H9 (cell line): ENCODE measurements at regions not wholly inside any gene's neighbourhood (a gene's known extent, or its start where the extent isn't known, plus 50 kb on each side); places are given as distances from the start of the nearest gene placed in this dataset.

Source experiments
- DNase-seq: peaks from one replicate; pipeline ENCODE4 v3.0.0-alpha.2; 2017
- H2AFZ ChIP-seq: one replicate; pipeline ENCODE4 v1.6.1; 2013; ENCODE audit warnings: mild to moderate bottlenecking, low read length, control low read depth, moderate library complexity
- H2AK5ac ChIP-seq: 2 replicates; pipeline ENCODE4 v1.6.1; 2013; ENCODE audit warnings: low read length, control low read depth, mixed read lengths; ENCODE audit not compliant: insufficient read length
- H2BK120ac ChIP-seq: one replicate; pipeline ENCODE4 v1.6.1; 2013; ENCODE audit warnings: low read depth, mild to moderate bottlenecking, low read length, control low read depth, inconsistent platforms; ENCODE audit not compliant: poor library complexity, severe bottlenecking
- H2BK12ac ChIP-seq: 2 replicates; pipeline ENCODE4 v1.6.1; 2013; ENCODE audit warnings: low read length, control low read depth, mixed read lengths, low read depth; ENCODE audit not compliant: insufficient read length
- H2BK15ac ChIP-seq: 2 replicates; pipeline ENCODE4 v1.6.1; 2013; ENCODE audit warnings: low read depth, low read length, control low read depth
- H2BK20ac ChIP-seq: one replicate; pipeline ENCODE4 v1.6.1; 2013; ENCODE audit warnings: low read depth, mild to moderate bottlenecking, low read length, control low read depth, inconsistent platforms; ENCODE audit not compliant: poor library complexity, severe bottlenecking
- H2BK5ac ChIP-seq: 2 replicates; pipeline ENCODE4 v1.6.1; 2013; ENCODE audit warnings: low read length, control low read depth, mixed read lengths; ENCODE audit not compliant: insufficient read length
- H3K14ac ChIP-seq: 2 replicates; pipeline ENCODE4 v1.6.1; 2013; ENCODE audit warnings: low read length, control low read depth; ENCODE audit not compliant: insufficient read depth
- H3K18ac ChIP-seq: 2 replicates; pipeline ENCODE4 v1.6.1; 2013; ENCODE audit warnings: low read depth, mild to moderate bottlenecking, mixed read lengths, low read length, control low read depth; ENCODE audit not compliant: insufficient read length
- H3K23ac ChIP-seq: 2 replicates; pipeline ENCODE4 v1.6.1; 2013; ENCODE audit warnings: low read length, control low read depth, mixed read lengths, low read depth; ENCODE audit not compliant: insufficient read length
- H3K23me2 ChIP-seq: 2 replicates; pipeline ENCODE4 v1.6.1; 2013; ENCODE audit warnings: low read depth, mild to moderate bottlenecking, mixed read lengths, low read length, control low read depth; ENCODE audit not compliant: insufficient read length, poor library complexity, severe bottlenecking
- H3K27ac ChIP-seq: 2 replicates; pipeline ENCODE4 v1.5.1; 2013; ENCODE audit warnings: low read length, control low read depth, mixed read lengths, low read depth; ENCODE audit not compliant: insufficient read length
- H3K27me3 ChIP-seq: 2 replicates; pipeline ENCODE4 v1.6.1; 2013; ENCODE audit warnings: low read length, control low read depth, inconsistent platforms; ENCODE audit not compliant: insufficient read depth
- H3K4ac ChIP-seq: 2 replicates; pipeline ENCODE4 v1.6.1; 2013; ENCODE audit warnings: low read depth, mild to moderate bottlenecking, control low read depth, inconsistent platforms, low read length, moderate library complexity
- H3K4me1 ChIP-seq: 2 replicates; pipeline ENCODE4 v1.6.1; 2013; ENCODE audit warnings: low read length, control low read depth, inconsistent platforms; ENCODE audit not compliant: insufficient read depth
- H3K4me2 ChIP-seq: 2 replicates; pipeline ENCODE4 v1.6.1; 2013; ENCODE audit warnings: low read length, control low read depth, mixed read lengths; ENCODE audit not compliant: insufficient read length, insufficient read depth
- H3K56ac ChIP-seq: 2 replicates; pipeline ENCODE4 v1.6.1; 2013; ENCODE audit warnings: low read depth, mild to moderate bottlenecking, mixed read lengths, low read length, control low read depth; ENCODE audit not compliant: insufficient read length
- H3K79me1 ChIP-seq: 2 replicates; pipeline ENCODE4 v1.6.1; 2013; ENCODE audit warnings: low read depth, mild to moderate bottlenecking, moderate library complexity, low read length, control low read depth, inconsistent platforms; ENCODE audit not compliant: insufficient read depth, poor library complexity, severe bottlenecking
- H3K79me2 ChIP-seq: 2 replicates; pipeline ENCODE4 v1.6.1; 2013; ENCODE audit warnings: low read length, control low read depth, inconsistent platforms; ENCODE audit not compliant: insufficient read depth
- H3K9ac ChIP-seq: 2 replicates; pipeline ENCODE4 v1.6.1; 2013; ENCODE audit warnings: low read length, control low read depth, mixed read lengths; ENCODE audit not compliant: insufficient read length; ENCODE audit errors: extremely low read depth
- H3K9me3 ChIP-seq: one replicate; pipeline ENCODE4 v1.6.1; 2013; ENCODE audit warnings: low read depth, low read length, inconsistent platforms; ENCODE audit not compliant: control insufficient read depth
- H3T11ph ChIP-seq: one replicate; pipeline ENCODE4 v1.6.1; 2013; ENCODE audit warnings: mild to moderate bottlenecking, low read length, control low read depth, inconsistent platforms
- H4K20me1 ChIP-seq: one replicate; pipeline ENCODE4 v1.6.1; 2013; ENCODE audit not compliant: control insufficient read depth, insufficient read length, insufficient read depth
- H4K5ac ChIP-seq: 2 replicates; pipeline ENCODE4 v1.6.1; 2013; ENCODE audit warnings: low read depth, mild to moderate bottlenecking, mixed read lengths, low read length, control low read depth; ENCODE audit not compliant: insufficient read length
- H4K8ac ChIP-seq: replicated peaks from 2 replicates; pipeline ENCODE4 v1.6.1; 2013; ENCODE audit warnings: low read length, control low read depth, mixed read lengths, low read depth; ENCODE audit not compliant: insufficient read length
- H4K91ac ChIP-seq: 2 replicates; pipeline ENCODE4 v1.6.1; 2013; ENCODE audit warnings: low read depth, mild to moderate bottlenecking, moderate library complexity, mixed read lengths, low read length, control low read depth; ENCODE audit not compliant: insufficient read length
- H3K27ac Mint-ChIP-seq, 3 experiments: 2 replicates in 2 of 3; 3 replicates in 1 of 3; pipeline ENCODE4 v1.8.0; 2020 to 2021; ENCODE audit warnings: mixed read lengths in 3 of 3, mild to moderate bottlenecking in 1 of 3, moderate library complexity in 1 of 3
- H3K27me3 Mint-ChIP-seq: 2 replicates; pipeline ENCODE4 v1.8.0; 2021; ENCODE audit warnings: low read depth, mild to moderate bottlenecking, moderate library complexity, mixed read lengths
- H3K36me3 Mint-ChIP-seq, 3 experiments: 2 replicates in 2 of 3; 3 replicates in 1 of 3; pipeline ENCODE4 v1.8.0; 2020 to 2021; ENCODE audit warnings: low read depth in 3 of 3, mixed read lengths in 3 of 3; ENCODE audit not compliant: insufficient read depth in 1 of 3
- H3K4me1 Mint-ChIP-seq, 2 experiments: 2 replicates each; pipeline ENCODE4 v1.8.0; 2020; ENCODE audit warnings: mixed read lengths in 2 of 2
- H3K4me3 Mint-ChIP-seq, 2 experiments: 2 replicates in 1 of 2; 3 replicates in 1 of 2; pipeline ENCODE4 v1.8.0; 2020 to 2021; ENCODE audit warnings: mild to moderate bottlenecking in 2 of 2, mixed read lengths in 2 of 2, moderate library complexity in 1 of 2
- H3K9me3 Mint-ChIP-seq, 2 experiments: 2 replicates in 1 of 2; 3 replicates in 1 of 2; pipeline ENCODE4 v1.8.0; 2020; ENCODE audit warnings: mild to moderate bottlenecking in 2 of 2, mixed read lengths in 2 of 2, moderate library complexity in 1 of 2
- WGBS: extraction: QIAGEN DNeasy Blood & Tissue Kit; methylation state at CpG from one replicate; pipeline ENCODE4 v1.1.7; 2013; ENCODE audit warnings: missing lambda C conversion rate, low lambda C conversion rate, mixed read lengths; ENCODE audit not compliant: insufficient read length; ENCODE audit errors: extremely low coverage; 5-methylcytosine and 5-hydroxymethylcytosine counted together
- TF ChIP-seq, protein P1 (sequence below): fragments of 200-600 bp; sonication (generic); conservative IDR thresholded peaks from 3 replicates; pipeline ENCODE4 v1.8.0; 2021; ENCODE audit warnings: antibody characterized with exemption, mild to moderate bottlenecking

DNA sequence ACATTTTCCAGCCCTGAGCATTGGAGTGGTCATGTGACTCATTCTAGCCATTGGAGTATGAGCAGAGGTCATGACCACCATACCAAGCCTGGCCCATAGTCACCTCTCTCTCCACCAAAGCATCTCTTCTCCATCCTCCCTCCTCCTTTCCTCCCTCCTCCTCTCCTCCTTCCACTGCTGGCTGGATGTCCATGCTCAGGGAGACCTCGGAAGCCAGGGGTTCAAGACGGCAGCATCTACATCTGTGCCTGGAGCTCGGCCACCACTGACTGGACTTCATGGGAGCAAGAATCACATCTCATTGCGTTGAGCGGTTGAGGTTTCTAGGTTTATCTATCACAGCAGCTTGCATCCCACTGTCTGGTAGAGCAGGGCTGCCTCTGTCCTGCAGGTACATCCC lies 252.4 kb downstream of the NDUFA10 start:
- no CpG with 5 or more reads among the region's 5 CpGs for WGBS
- peaks cover 8 to 10% of the 10 kb centered on the region in 2 experiments; a peak in 4 of 5 replicates for H3K9me3 Mint-ChIP-seq
- H3K27me3 Mint-ChIP-seq: peaks cover 38% of the 10 kb centered on the region

More for the DNA sequence above, 252.4 kb downstream of the NDUFA10 start:
- no peak overlapping the region for H2BK120ac ChIP-seq
- no peak overlapping the region for H2BK15ac ChIP-seq
- Mint-ChIP-seq H3K27ac (no peak overlapping the region), H3K36me3 (peaks cover 0 to 2% (median 0%) of the 10 kb centered on the region in 3 experiments; a peak in 1 of 7 replicates), H3K4me3 (no peak overlapping the region), H3K4me1 (no peaks in the 10 kb centered on the region)
- no peaks in the 10 kb centered on the region for H3K79me1 ChIP-seq
- no peaks in the 10 kb centered on the region for H3K23me2 ChIP-seq
- H4K20me1 ChIP-seq: no peaks in the 10 kb centered on the region
- no peak overlapping the region for H4K5ac ChIP-seq
- no peak overlapping the region for H3K56ac ChIP-seq
- no peak overlapping the region for H3K4me2 ChIP-seq
- H3K9ac ChIP-seq: no peak overlapping the region
- no peak overlapping the region for H3K18ac ChIP-seq
- no peak overlapping the region for H2BK20ac ChIP-seq
- no peak overlapping the region for H4K8ac ChIP-seq
- no peaks in the 10 kb centered on the region for H3K9me3 ChIP-seq
- H3K14ac ChIP-seq: no peak overlapping the region
- TF ChIP-seq, protein P1, sequence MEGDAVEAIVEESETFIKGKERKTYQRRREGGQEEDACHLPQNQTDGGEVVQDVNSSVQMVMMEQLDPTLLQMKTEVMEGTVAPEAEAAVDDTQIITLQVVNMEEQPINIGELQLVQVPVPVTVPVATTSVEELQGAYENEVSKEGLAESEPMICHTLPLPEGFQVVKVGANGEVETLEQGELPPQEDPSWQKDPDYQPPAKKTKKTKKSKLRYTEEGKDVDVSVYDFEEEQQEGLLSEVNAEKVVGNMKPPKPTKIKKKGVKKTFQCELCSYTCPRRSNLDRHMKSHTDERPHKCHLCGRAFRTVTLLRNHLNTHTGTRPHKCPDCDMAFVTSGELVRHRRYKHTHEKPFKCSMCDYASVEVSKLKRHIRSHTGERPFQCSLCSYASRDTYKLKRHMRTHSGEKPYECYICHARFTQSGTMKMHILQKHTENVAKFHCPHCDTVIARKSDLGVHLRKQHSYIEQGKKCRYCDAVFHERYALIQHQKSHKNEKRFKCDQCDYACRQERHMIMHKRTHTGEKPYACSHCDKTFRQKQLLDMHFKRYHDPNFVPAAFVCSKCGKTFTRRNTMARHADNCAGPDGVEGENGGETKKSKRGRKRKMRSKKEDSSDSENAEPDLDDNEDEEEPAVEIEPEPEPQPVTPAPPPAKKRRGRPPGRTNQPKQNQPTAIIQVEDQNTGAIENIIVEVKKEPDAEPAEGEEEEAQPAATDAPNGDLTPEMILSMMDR: no peak
- H3T11ph ChIP-seq: no peak overlapping the region
- no peak overlapping the region for H2AFZ ChIP-seq
- H4K91ac ChIP-seq: no peak overlapping the region
- H2AK5ac ChIP-seq: no peak overlapping the region
- no peak overlapping the region for H3K23ac ChIP-seq
- no peak for DNase-seq
- H3K4me1 ChIP-seq: no peaks in the 10 kb centered on the region
- H2BK5ac ChIP-seq: no peak overlapping the region
- H3K4ac ChIP-seq: no peak overlapping the region
- no peak overlapping the region for H3K27ac ChIP-seq
- H3K79me2 ChIP-seq: no peaks in the 10 kb centered on the region
- no peak overlapping the region for H2BK12ac ChIP-seq
- H3K27me3 ChIP-seq: no peaks in the 10 kb centered on the region
